Ishikawa (cell line): ENCODE measurements at regions not wholly inside any gene's neighbourhood (a gene's known extent, or its start where the extent isn't known, plus 50 kb on each side); places are given as distances from the start of the nearest gene placed in this dataset.

Experiments
- EGR1 ChIP-seq: IDR thresholded peaks from 2 replicates; pipeline ENCODE4 v1.6.1; 2012
- RAD21 ChIP-seq: IDR thresholded peaks from 2 replicates; pipeline ENCODE4 v1.6.1; 2012; ENCODE audit warnings: low read depth
- USF1 ChIP-seq: IDR thresholded peaks from 2 replicates; pipeline ENCODE4 v1.6.1; 2012
- YY1 ChIP-seq: IDR thresholded peaks from 2 replicates; pipeline ENCODE4 v1.6.1; 2012; ENCODE audit warnings: low read depth
- ZBTB7A ChIP-seq: IDR thresholded peaks from 2 replicates; pipeline ENCODE4 v1.6.1; 2012; ENCODE audit warnings: low read depth
- TF ChIP-seq, protein P1 (sequence below): IDR thresholded peaks from 2 replicates; pipeline ENCODE4 v1.6.1; 2012

- TF ChIP-seq ZBTB7A (no peak), EGR1 (no peak), USF1 (no peak), RAD21 (no peak), YY1 (no peak)
- TF ChIP-seq, protein P1, sequence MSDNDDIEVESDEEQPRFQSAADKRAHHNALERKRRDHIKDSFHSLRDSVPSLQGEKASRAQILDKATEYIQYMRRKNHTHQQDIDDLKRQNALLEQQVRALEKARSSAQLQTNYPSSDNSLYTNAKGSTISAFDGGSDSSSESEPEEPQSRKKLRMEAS: no peak
Observed at GRCh38 chr18:27717816-27718215, 459.1 kb downstream of the CDH2 start.
